NCI-H526 (cell line): ENCODE measurements at regions not wholly inside any gene's neighbourhood (a gene's known extent, or its start where the extent isn't known, plus 50 kb on each side); places are given as distances from the start of the nearest gene placed in this dataset.
"Not testable (repeated sequence)": the region's sequence is repeated elsewhere in the genome, so short reads cannot be mapped to it uniquely, and the experiment has no call there.

Experiments
- DNase-seq, 2 experiments: peaks; one replicate each; lab custom pipeline; 2025; lab: John Stamatoyannopoulos, UW

GRCh38 chr3:72176537-72177041 lies 391.6 kb upstream of the PROK2 start:
- DNase-seq, result no peak

- DNase-seq, result no peak
These were observed 390.4 kb upstream of the PROK2 start for GRCh38 chr3:72175296-72175858.

GRCh38 chr3:72174890-72175289 lies 389.9 kb upstream of the PROK2 start:
- DNase-seq, result no peak

DNA sequence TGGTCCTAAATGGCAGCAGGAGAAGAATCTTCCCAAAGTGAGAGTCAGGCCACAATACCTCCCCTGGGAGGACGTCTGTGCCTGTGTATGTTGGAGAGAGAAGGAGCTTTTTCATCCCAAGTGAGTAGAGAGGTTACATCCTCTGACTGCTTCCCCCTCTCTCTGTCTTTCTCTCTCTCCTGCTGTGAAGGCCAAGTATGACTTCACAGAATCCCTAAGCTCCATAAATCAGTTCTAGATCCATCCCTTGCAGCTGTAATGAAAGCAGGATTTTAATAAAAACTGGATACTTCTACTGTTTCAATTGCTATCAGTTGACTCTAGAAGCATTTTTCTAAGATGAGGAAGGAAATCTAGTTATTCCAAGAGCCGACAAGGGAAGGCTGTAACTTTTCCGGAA lies 389.1 kb upstream of the PROK2 start:
- DNase-seq, result no peak

- no peak for DNase-seq
These were observed 387.0 kb upstream of the PROK2 start for GRCh38 chr3:72171946-72172345.

- DNase-seq, result no peak
These were observed 386.5 kb upstream of the PROK2 start for GRCh38 chr3:72171463-72171881.

DNA sequence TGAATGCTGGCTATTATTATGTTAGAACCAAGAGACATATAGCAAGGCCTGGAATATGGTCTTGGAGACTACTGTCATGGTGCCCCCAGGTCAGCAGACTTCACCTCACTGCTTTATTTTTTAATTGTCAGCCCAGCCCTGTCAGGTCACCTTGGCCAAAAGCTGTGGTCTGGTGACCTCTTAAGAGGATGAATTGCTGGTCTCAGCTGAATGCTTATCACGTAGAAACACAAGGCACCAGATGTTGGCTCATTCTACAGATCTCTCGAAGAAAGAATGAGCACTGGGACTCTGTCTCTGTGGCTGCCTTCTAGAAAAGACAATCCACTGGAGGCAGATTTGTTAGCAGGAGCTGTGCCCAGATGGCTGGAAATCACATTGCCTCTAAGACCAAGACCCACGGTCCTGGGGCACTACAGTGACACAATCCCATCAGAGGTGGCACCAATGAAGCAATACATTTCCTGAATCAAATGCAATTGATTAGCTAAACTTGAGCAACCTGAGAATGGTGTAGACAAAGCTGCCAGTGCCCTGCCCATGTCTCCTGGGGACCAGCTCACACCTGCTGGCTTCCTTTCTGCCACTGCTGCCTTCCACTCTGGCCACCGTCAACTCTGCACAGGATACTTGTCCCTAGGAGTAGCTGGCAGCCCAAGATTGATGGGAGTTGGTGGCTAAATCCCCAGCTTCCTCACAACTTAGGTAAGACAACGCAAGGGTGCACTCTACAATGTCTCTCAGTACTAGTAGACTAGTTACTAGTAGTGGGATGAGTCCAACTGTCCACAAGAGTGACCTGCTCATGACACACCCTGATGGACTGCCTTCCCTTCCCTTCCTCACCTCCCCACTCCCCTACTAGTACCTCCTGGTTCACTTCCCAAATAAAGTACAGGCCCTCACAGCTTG lies 384.9 kb upstream of the PROK2 start:
- no peak for DNase-seq

DNA sequence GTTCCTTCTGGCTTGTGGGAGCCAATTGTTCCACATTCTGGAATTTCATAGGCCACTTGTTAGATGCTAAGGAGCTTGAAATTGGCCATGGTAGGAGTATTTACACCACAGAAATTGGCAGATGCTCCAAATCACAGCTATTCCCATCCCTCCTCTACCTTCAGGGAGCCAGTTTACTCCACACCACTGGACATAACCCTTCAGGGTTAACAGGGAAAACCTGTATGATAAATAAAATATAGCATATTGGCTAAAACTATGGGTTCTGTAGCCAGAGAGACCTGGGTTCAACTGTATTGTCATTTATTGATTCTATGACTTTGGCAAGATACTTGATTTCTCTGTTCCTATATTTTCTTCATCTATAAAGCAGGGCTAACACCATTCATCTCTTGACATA lies 384.2 kb upstream of the PROK2 start:
- no peak for DNase-seq

DNA sequence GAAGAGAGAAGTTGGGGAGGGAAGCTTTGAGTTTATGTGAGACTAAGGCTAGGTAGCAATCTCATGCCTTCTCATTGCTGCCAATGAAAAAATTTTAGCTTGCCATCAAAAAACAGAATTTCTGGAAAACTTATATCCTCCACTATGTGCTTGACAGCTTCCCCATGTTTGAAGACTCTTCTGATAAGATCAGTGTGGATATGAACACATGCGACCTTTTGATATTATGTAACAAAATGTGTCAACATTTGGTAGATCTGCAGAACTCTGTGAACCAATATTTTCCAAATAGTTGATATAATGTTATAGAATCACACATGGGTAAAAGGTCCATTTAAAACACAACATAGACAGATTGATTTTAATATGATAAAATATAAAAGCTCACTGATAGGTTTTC lies 380.9 kb upstream of the PROK2 start:
- DNase-seq, result no peak

- no peak for DNase-seq
These were observed 380.4 kb upstream of the PROK2 start for GRCh38 chr3:72165317-72165716.

DNA sequence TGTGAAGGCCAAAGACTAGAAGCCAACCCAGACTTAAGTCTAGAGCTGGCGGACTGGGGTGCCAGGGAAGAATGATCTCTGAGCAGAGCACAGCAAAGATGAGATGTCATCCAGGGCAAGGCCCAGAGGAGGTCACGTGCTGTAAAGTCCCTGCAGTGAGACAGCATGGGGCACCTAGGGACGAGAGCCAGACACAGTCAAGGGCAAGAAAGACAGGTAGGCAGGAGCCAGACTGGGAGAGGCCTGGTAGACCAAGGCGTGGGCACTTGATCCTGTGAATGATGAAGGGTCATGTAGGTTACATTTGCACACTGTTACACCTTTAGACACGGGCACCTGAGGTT lies 379.7 kb upstream of the PROK2 start:
- DNase-seq, result no peak

GRCh38 chr3:72163809-72164634 lies 379.1 kb upstream of the PROK2 start:
- DNase-seq, result no peak

- no peak for DNase-seq
These were observed 377.8 kb upstream of the PROK2 start for GRCh38 chr3:72162649-72163184.

DNA sequence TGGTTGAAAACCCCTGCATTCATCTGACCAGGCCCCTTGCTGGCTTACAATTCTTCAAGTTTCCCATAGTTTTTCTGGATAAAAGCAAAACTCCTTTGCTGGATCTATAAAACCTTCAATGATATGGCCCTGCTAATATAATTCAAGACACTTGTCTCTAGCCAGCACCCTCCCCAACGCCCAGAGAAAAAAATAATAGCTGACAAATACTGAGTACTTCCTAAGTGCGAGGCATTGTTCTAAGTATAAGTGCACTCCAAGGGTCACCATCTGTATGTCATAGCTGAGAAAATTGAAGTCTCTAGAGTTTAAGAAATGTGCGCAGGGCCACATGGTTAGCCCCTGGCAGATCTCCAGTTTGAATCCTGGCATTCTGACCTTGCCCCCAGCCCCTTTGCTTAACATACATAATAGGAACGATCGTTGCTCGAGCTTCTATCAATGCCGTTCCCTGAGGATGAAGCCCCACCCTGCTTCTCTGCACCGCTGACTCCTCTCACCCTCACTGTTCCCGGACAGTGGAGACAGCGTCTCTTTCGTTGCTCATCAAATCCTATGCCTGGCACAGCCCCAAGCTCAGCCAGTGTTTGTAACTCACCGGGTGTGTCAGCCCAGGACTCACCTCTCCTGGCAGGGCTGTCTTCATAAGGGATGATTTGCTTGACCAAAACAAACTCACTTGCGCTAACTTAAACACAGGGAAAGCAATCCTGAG lies 377.1 kb upstream of the PROK2 start:
- peak in 1 of 2 experiments; percentile 9 for DNase-seq

DNA sequence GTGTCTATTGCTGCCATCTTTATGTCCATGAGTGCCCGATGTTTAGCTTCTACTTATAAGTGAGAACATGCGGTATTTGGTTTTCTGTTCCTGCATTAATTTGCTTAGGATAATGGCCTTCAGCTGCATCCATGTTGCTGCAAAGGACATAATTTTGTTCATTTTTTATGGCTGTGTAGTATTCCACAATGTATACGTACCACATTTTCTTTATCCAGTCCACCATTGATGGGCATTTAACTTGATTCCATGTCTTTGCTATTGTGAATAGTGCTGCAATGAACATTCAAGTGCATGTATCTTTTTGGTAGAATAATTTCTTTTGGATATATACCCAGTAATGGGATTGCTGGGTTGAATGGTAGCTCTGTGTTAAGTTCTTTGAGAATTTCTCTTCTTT lies 376.3 kb upstream of the PROK2 start:
- DNase-seq, result not testable (repeated sequence)

DNA sequence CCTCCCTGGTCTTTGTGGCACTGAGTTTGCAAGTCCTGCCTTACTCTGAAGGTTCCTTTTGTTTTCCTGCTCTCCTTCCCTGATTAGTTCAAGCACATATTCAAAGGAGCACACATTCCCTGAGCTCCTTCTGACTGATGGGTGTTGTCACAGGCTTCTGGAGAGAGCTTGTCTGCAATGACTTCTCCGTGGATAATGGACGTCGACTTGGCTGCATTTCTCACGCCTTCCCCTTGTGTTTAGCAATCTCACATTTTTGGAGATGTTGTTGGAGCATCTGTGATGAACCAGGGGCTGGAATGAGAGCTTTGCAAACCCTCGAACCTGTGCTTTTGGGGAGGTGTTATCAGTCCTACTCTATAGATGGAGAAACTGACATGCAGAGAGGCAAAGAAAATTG lies 375.4 kb upstream of the PROK2 start:
- no peak for DNase-seq

DNA sequence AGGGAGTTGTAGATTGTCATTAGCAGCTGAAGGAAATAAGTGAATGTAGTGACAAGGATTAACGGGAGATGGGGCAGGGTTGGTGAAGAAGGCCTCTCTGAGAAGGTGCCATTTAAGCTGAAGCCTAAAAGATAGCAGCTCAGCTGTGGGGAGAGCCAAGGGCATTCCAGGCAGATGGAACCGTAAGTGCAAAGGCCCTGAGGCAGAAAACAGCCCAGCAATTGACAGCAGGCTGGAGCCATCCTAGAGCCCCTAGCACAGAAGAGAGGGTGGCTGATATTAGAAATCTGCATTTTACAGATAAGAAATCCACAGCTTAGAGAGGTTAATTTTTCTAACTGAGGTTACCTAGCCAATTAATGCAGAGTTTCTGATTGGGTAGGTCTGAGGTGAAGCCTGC lies 374.5 kb upstream of the PROK2 start:
- no peak for DNase-seq

- peak in 1 of 2 experiments; percentile 55 for DNase-seq
These were observed 373.8 kb upstream of the PROK2 start for GRCh38 chr3:72158639-72159326.

GRCh38 chr3:72157748-72158638 lies 373.0 kb upstream of the PROK2 start:
- DNase-seq, result no peak
